K562 (cell line): ENCODE measurements at regions not wholly inside any gene's neighbourhood (a gene's known extent, or its start where the extent isn't known, plus 50 kb on each side); places are given as distances from the start of the nearest gene placed in this dataset.

ENCODE experiments used
- ATAC-seq: fragments of 200-7000 bp; cut with Tn5 transposase; 3 replicates; pipeline ENCODE4 v1.9.1; 2020; ENCODE audit warnings: moderate library complexity
- BruUV-seq: library from RNA; stranded (reverse); fragments of 400-500 nt; replicated peaks from 2 replicates; lab custom pipeline; 2021; lab: Mats Ljungman, UMichigan
- CTCF ChIA-PET: fragments of 300-600 bp; formaldehyde crosslinking; extraction: SDS; loops from one replicate; lab custom pipeline; 2021; ENCODE audit warnings: low intra/inter-chr PET ratio; lab: Yijun Ruan, JAX
- POLR2A ChIA-PET: fragments of 300-600, 350-650 bp; sonication (Branson Sonifier 250); formaldehyde crosslinking; extraction: SDS; loops from one replicate; lab custom pipeline; 2021; ENCODE audit warnings: antibody characterized with exemption, inconsistent platforms; lab: Yijun Ruan, JAX
- DNase-seq, 4 experiments: peaks; one replicate each; pipeline versions ENCODE4 v3.0.0 to v3.0.0-alpha.2; 2011 to 2018; ENCODE audit warnings: low spot score in 3 of 4, mixed read lengths in 3 of 4; ENCODE audit errors: extremely low read depth in 1 of 4
- FAIRE-seq: peaks from 2 replicates; lab custom pipeline; 2011; peaks lifted over from hg19 to GRCh38; lab: Jason Lieb, UNC
- H2AFZ ChIP-seq: 2 replicates; pipeline ENCODE4 v1.6.0; 2011; ENCODE audit warnings: low read depth, low read length, control low read depth, inconsistent platforms
- H3K27ac ChIP-seq: fragments of 200-600 bp; 3 replicates; pipeline ENCODE4 v1.8.0; 2011; ENCODE audit warnings: low read depth, mild to moderate bottlenecking, control low read depth, inconsistent platforms, low read length, moderate library complexity, mixed read lengths; ENCODE audit errors: extremely low read depth
- H3K27me3 ChIP-seq, 2 experiments: fragments of 300-600 bp in 1 of 2; 2 replicates in 1 of 2; 3 replicates in 1 of 2; pipeline versions ENCODE4 v1.6.0 to v1.8.0; 2011; ENCODE audit warnings: inconsistent platforms in 2 of 2, low read length in 2 of 2, mild to moderate bottlenecking in 1 of 2, mixed read lengths in 1 of 2, moderate library complexity in 1 of 2; ENCODE audit not compliant: control insufficient read depth in 2 of 2, insufficient read depth in 2 of 2
- H3K36me3 ChIP-seq: fragments of 300-600 bp; 3 replicates; pipeline ENCODE4 v1.8.0; 2011; ENCODE audit warnings: mild to moderate bottlenecking, low read length, inconsistent platforms; ENCODE audit not compliant: control insufficient read depth, insufficient read depth
- H3K4me1 ChIP-seq, 2 experiments: fragments of 200-600 bp in 1 of 2; replicated peaks in 1 of 2; 2 replicates in 1 of 2; 3 replicates in 1 of 2; pipeline versions ENCODE4 v1.5.1 to v1.8.0; 2011; ENCODE audit warnings: inconsistent platforms in 2 of 2, low read length in 2 of 2, mild to moderate bottlenecking in 1 of 2, mixed read lengths in 1 of 2, moderate library complexity in 1 of 2; ENCODE audit not compliant: control insufficient read depth in 2 of 2, insufficient read depth in 2 of 2
- H3K4me2 ChIP-seq: 2 replicates; pipeline ENCODE4 v1.6.1; 2011; ENCODE audit warnings: low read length, control low read depth, inconsistent platforms, mixed read lengths; ENCODE audit not compliant: insufficient read depth
- H3K4me3 ChIP-seq: fragments of 200-600 bp; sonication (generic), shearing (Covaris generic); 2 replicates; pipeline ENCODE4 v1.5.1; 2016; ENCODE audit warnings: control low read depth, inconsistent platforms
- H3K79me2 ChIP-seq: fragments of 200-600 bp; 3 replicates; pipeline ENCODE4 v1.8.0; 2011; ENCODE audit warnings: low read length, inconsistent platforms; ENCODE audit not compliant: control insufficient read depth, insufficient read depth
- H3K9ac ChIP-seq, 2 experiments: 2 replicates each; pipeline versions ENCODE4 v1.6.0 to v1.6.1; 2011; ENCODE audit warnings: low read depth in 2 of 2, low read length in 2 of 2, control low read depth in 1 of 2, inconsistent platforms in 1 of 2, mild to moderate bottlenecking in 1 of 2, mixed read lengths in 1 of 2; ENCODE audit not compliant: insufficient read depth in 1 of 2
- H3K9me1 ChIP-seq: one replicate; pipeline ENCODE4 v1.6.0; 2011; ENCODE audit warnings: inconsistent platforms, mild to moderate bottlenecking, low read length, moderate library complexity; ENCODE audit not compliant: control insufficient read depth, insufficient read depth
- H3K9me3 ChIP-seq: replicated peaks from 2 replicates; pipeline ENCODE4 v1.5.1; 2011; ENCODE audit warnings: low read depth, low read length, inconsistent platforms; ENCODE audit not compliant: control insufficient read depth, insufficient read depth
- H4K20me1 ChIP-seq: replicated peaks from 2 replicates; pipeline ENCODE4 v1.6.1; 2011; ENCODE audit warnings: low read length, inconsistent platforms, mixed read lengths; ENCODE audit not compliant: control insufficient read depth, insufficient read depth
- ELF1 ChIP-seq: fragments of 200-800 bp; sonication (Bioruptor generic); IDR thresholded peaks from 2 replicates; pipeline ENCODE4 v1.6.1; 2016; ENCODE audit warnings: missing genetic modification characterization, missing compliant biosample characterization
- ESRRA ChIP-seq: fragments of 450-650 bp; IDR thresholded peaks from 2 replicates; pipeline ENCODE4 v1.6.1; 2014; ENCODE audit warnings: low read depth, mild to moderate bottlenecking, moderate library complexity, borderline replicate concordance
- FOSL1 ChIP-seq: fragments of 200-800 bp; sonication (Bioruptor generic); conservative IDR thresholded peaks from 2 replicates; pipeline ENCODE4 v1.6.1; 2016; ENCODE audit warnings: missing genetic modification characterization, missing compliant biosample characterization
- GTF2F1 ChIP-seq: IDR thresholded peaks from 2 replicates; pipeline ENCODE4 v1.6.1; 2011; ENCODE audit warnings: low read depth, low read length, improper control_type of control experiment
- KLF10 ChIP-seq: fragments of 250-450 bp; sonication (Bioruptor Pico); IDR thresholded peaks from 2 replicates; pipeline ENCODE4 v1.6.1; 2021; ENCODE audit warnings: matching md5 sums
- MCM5 ChIP-seq: fragments of 450-650 bp; IDR thresholded peaks from 2 replicates; pipeline ENCODE4 v1.6.1; 2016; ENCODE audit warnings: low read depth
- RBM22 ChIP-seq: fragments of 200-400 bp; formaldehyde crosslinking; IDR thresholded peaks from 2 replicates; pipeline ENCODE4 v1.6.1; 2018; ENCODE audit warnings: low read length, low read depth; ENCODE audit not compliant: poor library complexity, severe bottlenecking
- RBM39 ChIP-seq: fragments of 200-400 bp; formaldehyde crosslinking; optimal IDR thresholded peaks from 2 replicates; pipeline ENCODE3; 2018; ENCODE audit warnings: low read depth, low read length
- TEAD4 ChIP-seq, 2 experiments: sonication (generic) in 1 of 2; formaldehyde crosslinking in 1 of 2; IDR thresholded peaks; 2 replicates each; pipeline versions ENCODE4 v1.6.1 to v1.8.0; 2012 to 2022; ENCODE audit warnings: borderline replicate concordance in 1 of 2, inconsistent platforms in 1 of 2, low read length in 1 of 2, mild to moderate bottlenecking in 1 of 2, missing genetic modification reagents in 1 of 2
- TSC22D4 ChIP-seq: fragments of 450-650 bp; IDR thresholded peaks from 2 replicates; pipeline ENCODE4 v1.6.1; 2016; ENCODE audit warnings: missing genetic modification characterization, missing biosample characterization, control low read depth
- ZNF12 ChIP-seq: sonication (generic); formaldehyde crosslinking; IDR thresholded peaks from 2 replicates; pipeline ENCODE4 v1.4.0; 2020; ENCODE audit warnings: mild to moderate bottlenecking, missing genetic modification reagents
- ZNF175 ChIP-seq: fragments of 200-800 bp; sonication (Bioruptor generic); IDR thresholded peaks from 2 replicates; pipeline ENCODE4 v1.6.1; 2016; ENCODE audit warnings: low read depth, mild to moderate bottlenecking, missing genetic modification characterization, missing compliant biosample characterization
- ZNF644 ChIP-seq: fragments of 200-800 bp; sonication (Bioruptor generic); IDR thresholded peaks from 2 replicates; pipeline ENCODE4 v1.6.1; 2016; ENCODE audit warnings: low read depth, missing genetic modification characterization, missing compliant biosample characterization
- ZNF707 ChIP-seq: fragments of 250-450 bp; sonication (Bioruptor Pico); conservative IDR thresholded peaks from 2 replicates; pipeline ENCODE4 v1.8.0; 2022; ENCODE audit warnings: inconsistent platforms, mild to moderate bottlenecking, moderate library complexity
- WGBS: fragments of 100-300 bp; shearing (Covaris generic); methylation state at CpG from one replicate; pipeline ENCODE4 v1.1.6; 2016; ENCODE audit warnings: low coverage, mixed read lengths; ENCODE audit not compliant: insufficient coverage; ENCODE audit errors: missing lambda C conversion rate; 5-methylcytosine and 5-hydroxymethylcytosine counted together
- in situ Hi-C: fragments of 300-500 bp; cut with MboI; formaldehyde crosslinking; loops from 4 replicates; pipeline ENCODE4 v1.15.0; 2018; ENCODE audit warnings: inconsistent platforms, mixed read lengths
- intact Hi-C: fragments of 100-400 bp; cut with micrococcal nuclease; formaldehyde crosslinking; loops from 2 replicates; pipeline ENCODE4 v1.14.2; 2022
- TF ChIP-seq, protein P1 (sequence below), 2 experiments: fragments of 450-650 bp in 1 of 2; IDR thresholded peaks; 2 replicates each; pipeline ENCODE4 v1.6.1; 2011 to 2017; ENCODE audit warnings: low read depth in 2 of 2, antibody characterized with exemption in 1 of 2, borderline replicate concordance in 1 of 2, low read length in 1 of 2, mild to moderate bottlenecking in 1 of 2, mixed read lengths in 1 of 2; ENCODE audit not compliant: control insufficient read depth in 1 of 2
- TF ChIP-seq, protein P2 (sequence below), 2 experiments: IDR thresholded peaks; 2 replicates each; pipeline ENCODE4 v1.6.1; 2012; ENCODE audit warnings: improper control_type of control experiment in 2 of 2, low read depth in 2 of 2, low read length in 2 of 2, borderline replicate concordance in 1 of 2
- TF ChIP-seq, protein P3 (sequence below): sonication (generic); IDR thresholded peaks from 2 replicates; pipeline ENCODE4 v1.6.1; 2016

DNA sequence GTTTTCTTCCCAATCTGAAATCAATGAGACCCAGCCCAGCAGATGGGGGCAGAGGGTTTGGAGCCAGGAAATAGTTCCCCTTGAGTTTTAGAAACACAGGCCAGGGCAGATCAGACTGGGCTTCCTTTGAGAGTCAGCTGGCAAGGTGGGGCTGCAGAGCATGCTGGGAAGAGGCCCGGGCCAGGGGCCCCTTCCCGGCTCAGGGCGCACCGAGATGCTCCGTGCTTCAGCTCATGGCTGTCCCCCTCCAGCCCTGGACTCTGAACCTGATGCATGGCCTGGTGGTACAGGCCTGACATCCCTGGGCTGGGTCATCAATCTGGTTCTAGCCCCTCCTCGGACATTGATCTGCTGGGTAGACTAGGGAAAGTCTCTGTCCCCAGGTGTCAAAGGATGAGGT is 65.1 kb upstream of the RUNX3 start:
- ATAC-seq (no peak), FAIRE-seq (no peak), DNase-seq (no peak)
- Histone ChIP-seq H3K9ac (no peak overlapping the region), H3K4me3 (no peak overlapping the region), H4K20me1 (peaks cover 11% of the 10 kb centered on the region; the same call in 1 of the 2 replicates), H3K9me1 (no peaks in the 10 kb centered on the region), H3K36me3 (no peaks in the 10 kb centered on the region), H3K27ac (no peak overlapping the region), H3K4me2 (no peak overlapping the region), H3K27me3 (peaks cover 47 to 83% of the 10 kb centered on the region in 2 experiments), H3K79me2 (no peaks in the 10 kb centered on the region), H3K4me1 (no peaks in the 10 kb centered on the region), H3K9me3 (no peaks in the 10 kb centered on the region), H2AFZ (no peak overlapping the region)
- POLR2A ChIA-PET: interaction anchor here (0.5 to 0.6 kb wide), 3 partner anchors 8 to 47 kb away, joined by 3 to 5 read pairs (median 3); no protein-coding TSS in a partner anchor
- intact Hi-C loops: no loop called here
- in situ Hi-C loops: no loop called here
- no TSS peak for BruUV-seq
- CTCF ChIA-PET: no interaction called here
- 2% methylated on average over 6 of the region's 6 CpGs for WGBS
- TF ChIP-seq KLF10 (CRISPR knock-in tag) (no peak), ZNF644 (tag) (no peak), TEAD4 (IDR thresholded peaks at IDR 0.05; ENCODE audit: low read length) (no peak), TEAD4 (CRISPR knock-in tag; IDR thresholded peaks at IDR 0.05; ENCODE audit: borderline replicate concordance) (no peak), RBM39 (no peak), GTF2F1 (no peak), ZNF12 (no peak), ELF1 (no peak), MCM5 (no peak), ZNF175 (CRISPR knock-in tag) (no peak), ESRRA (no peak), ZNF707 (CRISPR knock-in tag) (no peak), TSC22D4 (tag) (no peak), RBM22 (no peak), FOSL1 (no peak)
- TF ChIP-seq, protein P1, sequence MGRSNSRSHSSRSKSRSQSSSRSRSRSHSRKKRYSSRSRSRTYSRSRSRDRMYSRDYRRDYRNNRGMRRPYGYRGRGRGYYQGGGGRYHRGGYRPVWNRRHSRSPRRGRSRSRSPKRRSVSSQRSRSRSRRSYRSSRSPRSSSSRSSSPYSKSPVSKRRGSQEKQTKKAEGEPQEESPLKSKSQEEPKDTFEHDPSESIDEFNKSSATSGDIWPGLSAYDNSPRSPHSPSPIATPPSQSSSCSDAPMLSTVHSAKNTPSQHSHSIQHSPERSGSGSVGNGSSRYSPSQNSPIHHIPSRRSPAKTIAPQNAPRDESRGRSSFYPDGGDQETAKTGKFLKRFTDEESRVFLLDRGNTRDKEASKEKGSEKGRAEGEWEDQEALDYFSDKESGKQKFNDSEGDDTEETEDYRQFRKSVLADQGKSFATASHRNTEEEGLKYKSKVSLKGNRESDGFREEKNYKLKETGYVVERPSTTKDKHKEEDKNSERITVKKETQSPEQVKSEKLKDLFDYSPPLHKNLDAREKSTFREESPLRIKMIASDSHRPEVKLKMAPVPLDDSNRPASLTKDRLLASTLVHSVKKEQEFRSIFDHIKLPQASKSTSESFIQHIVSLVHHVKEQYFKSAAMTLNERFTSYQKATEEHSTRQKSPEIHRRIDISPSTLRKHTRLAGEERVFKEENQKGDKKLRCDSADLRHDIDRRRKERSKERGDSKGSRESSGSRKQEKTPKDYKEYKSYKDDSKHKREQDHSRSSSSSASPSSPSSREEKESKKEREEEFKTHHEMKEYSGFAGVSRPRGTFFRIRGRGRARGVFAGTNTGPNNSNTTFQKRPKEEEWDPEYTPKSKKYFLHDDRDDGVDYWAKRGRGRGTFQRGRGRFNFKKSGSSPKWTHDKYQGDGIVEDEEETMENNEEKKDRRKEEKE (IDR thresholded peaks at IDR 0.05; ENCODE audit: borderline replicate concordance in 1 of 2, control insufficient read depth in 1 of 2, low read depth in 2 of 2, low read length in 1 of 2): no peak
- TF ChIP-seq, protein P2, sequence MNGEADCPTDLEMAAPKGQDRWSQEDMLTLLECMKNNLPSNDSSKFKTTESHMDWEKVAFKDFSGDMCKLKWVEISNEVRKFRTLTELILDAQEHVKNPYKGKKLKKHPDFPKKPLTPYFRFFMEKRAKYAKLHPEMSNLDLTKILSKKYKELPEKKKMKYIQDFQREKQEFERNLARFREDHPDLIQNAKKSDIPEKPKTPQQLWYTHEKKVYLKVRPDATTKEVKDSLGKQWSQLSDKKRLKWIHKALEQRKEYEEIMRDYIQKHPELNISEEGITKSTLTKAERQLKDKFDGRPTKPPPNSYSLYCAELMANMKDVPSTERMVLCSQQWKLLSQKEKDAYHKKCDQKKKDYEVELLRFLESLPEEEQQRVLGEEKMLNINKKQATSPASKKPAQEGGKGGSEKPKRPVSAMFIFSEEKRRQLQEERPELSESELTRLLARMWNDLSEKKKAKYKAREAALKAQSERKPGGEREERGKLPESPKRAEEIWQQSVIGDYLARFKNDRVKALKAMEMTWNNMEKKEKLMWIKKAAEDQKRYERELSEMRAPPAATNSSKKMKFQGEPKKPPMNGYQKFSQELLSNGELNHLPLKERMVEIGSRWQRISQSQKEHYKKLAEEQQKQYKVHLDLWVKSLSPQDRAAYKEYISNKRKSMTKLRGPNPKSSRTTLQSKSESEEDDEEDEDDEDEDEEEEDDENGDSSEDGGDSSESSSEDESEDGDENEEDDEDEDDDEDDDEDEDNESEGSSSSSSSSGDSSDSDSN (IDR thresholded peaks at IDR 0.05; ENCODE audit: borderline replicate concordance in 1 of 2, low read depth in 2 of 2, low read length in 2 of 2): no peak
- TF ChIP-seq, protein P3, sequence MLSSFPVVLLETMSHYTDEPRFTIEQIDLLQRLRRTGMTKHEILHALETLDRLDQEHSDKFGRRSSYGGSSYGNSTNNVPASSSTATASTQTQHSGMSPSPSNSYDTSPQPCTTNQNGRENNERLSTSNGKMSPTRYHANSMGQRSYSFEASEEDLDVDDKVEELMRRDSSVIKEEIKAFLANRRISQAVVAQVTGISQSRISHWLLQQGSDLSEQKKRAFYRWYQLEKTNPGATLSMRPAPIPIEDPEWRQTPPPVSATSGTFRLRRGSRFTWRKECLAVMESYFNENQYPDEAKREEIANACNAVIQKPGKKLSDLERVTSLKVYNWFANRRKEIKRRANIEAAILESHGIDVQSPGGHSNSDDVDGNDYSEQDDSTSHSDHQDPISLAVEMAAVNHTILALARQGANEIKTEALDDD: no peak
